Osteoblast (primary cell): ENCODE measurements at regions not wholly inside any gene's neighbourhood (a gene's known extent, or its start where the extent isn't known, plus 50 kb on each side); places are given as distances from the start of the nearest gene placed in this dataset.

ENCODE experiments used
- DNase-seq: peaks from one replicate; pipeline ENCODE4 v3.0.0; 2011; ENCODE audit warnings: low spot score, mixed read lengths; ENCODE audit not compliant: insufficient read length; ENCODE audit errors: missing footprints
- H2AFZ ChIP-seq: 2 replicates; pipeline ENCODE4 v1.6.0; 2011; ENCODE audit warnings: mild to moderate bottlenecking, low read length
- H3K27ac ChIP-seq: 2 replicates; pipeline ENCODE4 v1.5.1; 2011; ENCODE audit warnings: mild to moderate bottlenecking, low read depth, low read length, moderate library complexity
- H3K27me3 ChIP-seq: 2 replicates; pipeline ENCODE4 v1.6.0; 2012; ENCODE audit warnings: mild to moderate bottlenecking, control low read depth, inconsistent platforms, low read length, moderate library complexity; ENCODE audit not compliant: insufficient read depth
- H3K36me3 ChIP-seq: 2 replicates; pipeline ENCODE4 v1.5.1; 2011; ENCODE audit warnings: mild to moderate bottlenecking, low read length, control low read depth, moderate library complexity; ENCODE audit not compliant: insufficient read depth
- H3K4me1 ChIP-seq: 2 replicates; pipeline ENCODE4 v1.5.1; 2011; ENCODE audit warnings: mild to moderate bottlenecking, low read length, control low read depth, moderate library complexity; ENCODE audit not compliant: insufficient read depth
- H3K4me2 ChIP-seq: 2 replicates; pipeline ENCODE4 v1.6.0; 2011; ENCODE audit warnings: mild to moderate bottlenecking, low read length; ENCODE audit not compliant: insufficient read depth
- H3K4me3 ChIP-seq: fragments of 200-600 bp; sonication (generic); 3 replicates; pipeline ENCODE4 v1.5.1; 2012; ENCODE audit warnings: mild to moderate bottlenecking, low read length, inconsistent platforms; ENCODE audit not compliant: insufficient read depth
- H3K79me2 ChIP-seq: 2 replicates; pipeline ENCODE4 v1.6.0; 2012; ENCODE audit warnings: mild to moderate bottlenecking, low read length, control low read depth, inconsistent platforms; ENCODE audit not compliant: insufficient read depth
- H3K9me3 ChIP-seq: 2 replicates; pipeline ENCODE4 v1.5.1; 2011; ENCODE audit warnings: low read depth, low read length, control low read depth
- H4K20me1 ChIP-seq: 2 replicates; pipeline ENCODE4 v1.6.0; 2012; ENCODE audit warnings: mild to moderate bottlenecking, low read length, control low read depth; ENCODE audit not compliant: insufficient read depth
- CTCF ChIP-seq: IDR thresholded peaks from 2 replicates; pipeline ENCODE4 v1.5.1; 2011; ENCODE audit warnings: mild to moderate bottlenecking, low read depth, low read length, moderate library complexity; ENCODE audit errors: extremely low read depth

- no peak overlapping the region for H3K4me2 ChIP-seq
- no peak overlapping the region for H3K27ac ChIP-seq
- H3K27me3 ChIP-seq = no peaks in the 10 kb centered on the region
- H2AFZ ChIP-seq = no peak overlapping the region
- no peak overlapping the region for H3K4me3 ChIP-seq
- H4K20me1 ChIP-seq = no peaks in the 10 kb centered on the region
- no peak for TF ChIP-seq CTCF
- no peaks in the 10 kb centered on the region for H3K4me1 ChIP-seq
- no peaks in the 10 kb centered on the region for H3K9me3 ChIP-seq
- no peaks in the 10 kb centered on the region for H3K79me2 ChIP-seq
- DNase-seq = no peak
- H3K36me3 ChIP-seq = no peaks in the 10 kb centered on the region
These were observed 440.3 kb downstream of the MED13L start for GRCh38 chr12:115837220-115837619.

GRCh38 chr12:115835445-115835844 lies 442.0 kb downstream of the MED13L start:
- Histone ChIP-seq H3K79me2 (no peaks in the 10 kb centered on the region), H3K4me1 (no peaks in the 10 kb centered on the region), H3K9me3 (no peaks in the 10 kb centered on the region), H4K20me1 (no peaks in the 10 kb centered on the region), H2AFZ (no peak overlapping the region), H3K27me3 (no peaks in the 10 kb centered on the region), H3K4me3 (no peak overlapping the region), H3K27ac (no peak overlapping the region), H3K36me3 (no peaks in the 10 kb centered on the region), H3K4me2 (no peak overlapping the region)
- no peak for TF ChIP-seq CTCF
- DNase-seq = no peak

GRCh38 chr12:115833704-115834103 lies 443.8 kb downstream of the MED13L start:
- H2AFZ ChIP-seq = no peak overlapping the region
- no peaks in the 10 kb centered on the region for H3K79me2 ChIP-seq
- H3K9me3 ChIP-seq = no peaks in the 10 kb centered on the region
- H3K4me1 ChIP-seq = no peaks in the 10 kb centered on the region
- no peaks in the 10 kb centered on the region for H4K20me1 ChIP-seq
- H3K4me3 ChIP-seq = no peak overlapping the region
- no peak for TF ChIP-seq CTCF
- no peaks in the 10 kb centered on the region for H3K27me3 ChIP-seq
- DNase-seq = no peak
- no peak overlapping the region for H3K27ac ChIP-seq
- no peaks in the 10 kb centered on the region for H3K36me3 ChIP-seq
- H3K4me2 ChIP-seq = no peak overlapping the region

GRCh38 chr12:115830633-115831032 lies 446.9 kb downstream of the MED13L start:
- no peak overlapping the region for H3K4me2 ChIP-seq
- no peak overlapping the region for H2AFZ ChIP-seq
- H3K27me3 ChIP-seq = no peaks in the 10 kb centered on the region
- H3K9me3 ChIP-seq = no peaks in the 10 kb centered on the region
- no peaks in the 10 kb centered on the region for H3K4me1 ChIP-seq
- H3K79me2 ChIP-seq = no peaks in the 10 kb centered on the region
- H3K36me3 ChIP-seq = no peaks in the 10 kb centered on the region
- no peak overlapping the region for H3K27ac ChIP-seq
- TF ChIP-seq CTCF = no peak
- DNase-seq = no peak
- no peak overlapping the region for H3K4me3 ChIP-seq
- H4K20me1 ChIP-seq = no peaks in the 10 kb centered on the region
